ENCODE measurements at regions not wholly inside any gene's neighbourhood (a gene's known extent, or its start where the extent isn't known, plus 50 kb on each side); places are given as distances from the start of the nearest gene placed in this dataset.
A peak's percentile ranks its signal among the peaks of the same experiment; 100 is the strongest.

DNA sequence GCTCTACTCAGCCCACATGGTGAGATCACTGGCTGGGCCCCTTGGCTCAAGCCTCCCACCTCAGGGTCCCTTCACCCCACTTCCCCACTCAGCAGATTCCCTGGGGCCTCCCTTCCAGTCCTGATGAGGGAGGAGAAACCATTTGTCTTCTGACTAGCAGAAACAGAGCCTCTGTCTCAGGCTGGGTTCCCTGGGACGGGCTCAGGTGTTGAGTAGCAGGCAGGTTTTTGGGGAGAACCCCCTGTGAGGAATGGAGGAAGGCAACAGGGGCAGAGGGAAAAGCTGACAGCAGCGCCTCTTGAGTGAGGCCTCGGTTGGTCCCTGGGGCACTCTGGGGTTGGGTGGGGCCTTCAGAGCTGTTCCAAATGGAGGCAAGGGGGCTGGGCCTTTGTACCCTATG lies 452.2 kb downstream of the TSHZ3 start:
- Mint-ChIP-seq H3K27ac (peak overlapping the region; percentile 79), H3K36me3 (ENCODE audit: low read depth) (no peaks in the 10 kb centered on the region), H3K4me1 (peaks cover 37% of the 10 kb centered on the region), H3K27me3 (ENCODE audit: low read depth, poor library complexity) (no peaks in the 10 kb centered on the region), H3K4me3 (no peak overlapping the region), H3K9me3 (no peaks in the 10 kb centered on the region)
- TF ChIP-seq, protein P1, sequence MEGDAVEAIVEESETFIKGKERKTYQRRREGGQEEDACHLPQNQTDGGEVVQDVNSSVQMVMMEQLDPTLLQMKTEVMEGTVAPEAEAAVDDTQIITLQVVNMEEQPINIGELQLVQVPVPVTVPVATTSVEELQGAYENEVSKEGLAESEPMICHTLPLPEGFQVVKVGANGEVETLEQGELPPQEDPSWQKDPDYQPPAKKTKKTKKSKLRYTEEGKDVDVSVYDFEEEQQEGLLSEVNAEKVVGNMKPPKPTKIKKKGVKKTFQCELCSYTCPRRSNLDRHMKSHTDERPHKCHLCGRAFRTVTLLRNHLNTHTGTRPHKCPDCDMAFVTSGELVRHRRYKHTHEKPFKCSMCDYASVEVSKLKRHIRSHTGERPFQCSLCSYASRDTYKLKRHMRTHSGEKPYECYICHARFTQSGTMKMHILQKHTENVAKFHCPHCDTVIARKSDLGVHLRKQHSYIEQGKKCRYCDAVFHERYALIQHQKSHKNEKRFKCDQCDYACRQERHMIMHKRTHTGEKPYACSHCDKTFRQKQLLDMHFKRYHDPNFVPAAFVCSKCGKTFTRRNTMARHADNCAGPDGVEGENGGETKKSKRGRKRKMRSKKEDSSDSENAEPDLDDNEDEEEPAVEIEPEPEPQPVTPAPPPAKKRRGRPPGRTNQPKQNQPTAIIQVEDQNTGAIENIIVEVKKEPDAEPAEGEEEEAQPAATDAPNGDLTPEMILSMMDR (IDR thresholded peaks at IDR 0.05), result no peak
- DNase-seq, result no peak

DNA sequence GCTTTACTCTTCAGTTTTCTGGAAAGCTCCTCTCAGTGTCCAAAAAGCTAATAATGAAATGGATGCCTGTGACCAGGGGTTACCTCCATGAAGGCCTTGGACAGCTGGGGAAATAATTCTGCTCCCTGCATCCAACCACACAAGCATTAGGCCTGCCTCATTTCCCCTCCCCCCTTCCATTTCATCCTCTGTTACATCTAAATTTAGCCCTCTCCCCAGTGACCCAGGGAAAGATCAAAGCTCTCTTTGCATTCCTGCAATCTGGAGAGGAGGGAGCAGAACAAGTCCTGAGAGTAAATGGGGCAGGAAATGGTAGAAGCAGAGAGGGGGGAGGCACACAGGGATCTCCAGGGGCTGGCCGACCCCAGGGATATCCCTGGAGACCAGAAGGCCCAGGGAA lies 452.7 kb downstream of the TSHZ3 start:
- Mint-ChIP-seq H3K4me3 (peak overlapping the region; percentile 3), H3K36me3 (ENCODE audit: low read depth) (no peaks in the 10 kb centered on the region), H3K9me3 (no peaks in the 10 kb centered on the region), H3K27ac (peak overlapping the region; percentile 79), H3K27me3 (ENCODE audit: low read depth, poor library complexity) (no peaks in the 10 kb centered on the region), H3K4me1 (peaks cover 37% of the 10 kb centered on the region)
- DNase-seq, result no peak
- TF ChIP-seq, protein P1 (IDR thresholded peaks at IDR 0.05), result no peak

DNA sequence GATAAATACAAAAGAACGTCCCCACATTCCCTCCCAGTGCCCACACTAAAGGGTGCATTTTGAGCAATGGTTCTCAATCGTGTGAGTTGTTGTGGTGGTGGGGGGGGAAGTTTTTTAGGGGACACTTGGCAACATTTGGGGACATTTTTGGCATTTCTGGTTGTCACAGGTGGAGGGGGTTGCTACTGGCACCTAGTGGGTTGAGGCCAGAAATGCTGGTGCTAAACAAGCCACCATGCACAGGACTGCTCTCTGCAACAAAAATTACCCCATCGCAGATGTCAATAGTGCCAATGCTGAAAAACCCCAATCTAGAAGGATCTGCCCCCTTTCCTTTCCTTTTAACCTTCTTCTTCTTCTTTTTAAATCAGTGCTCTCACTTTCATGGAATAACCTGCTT lies 453.3 kb downstream of the TSHZ3 start:
- Mint-ChIP-seq H3K27me3 (ENCODE audit: low read depth, poor library complexity) (no peaks in the 10 kb centered on the region), H3K9me3 (no peaks in the 10 kb centered on the region), H3K36me3 (ENCODE audit: low read depth) (no peaks in the 10 kb centered on the region), H3K4me3 (no peak overlapping the region), H3K4me1 (peaks cover 37% of the 10 kb centered on the region), H3K27ac (peak overlapping the region; percentile 79)
- no peak for DNase-seq
- TF ChIP-seq, protein P1 (IDR thresholded peaks at IDR 0.05), result no peak

DNA sequence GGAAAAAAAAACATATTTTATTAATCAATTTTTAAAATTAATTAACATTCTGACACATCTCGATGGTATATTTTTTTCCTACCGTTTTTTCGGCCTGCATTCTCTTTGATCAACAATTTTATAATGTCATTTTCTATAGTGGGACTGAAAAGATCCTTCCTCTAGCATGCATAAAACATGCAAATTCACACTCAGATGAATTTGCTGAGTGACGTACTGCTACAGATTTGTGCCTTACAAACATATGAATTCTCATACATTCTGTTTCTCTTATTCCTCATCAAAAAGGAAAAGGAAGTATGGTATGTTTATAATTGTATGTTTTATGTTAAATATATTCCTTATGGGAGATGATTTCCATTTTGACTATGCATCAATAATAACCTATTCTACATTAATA lies 458.2 kb downstream of the TSHZ3 start:
- Mint-ChIP-seq H3K4me3 (no peak overlapping the region), H3K27me3 (ENCODE audit: low read depth, poor library complexity) (peaks cover 4% of the 10 kb centered on the region), H3K36me3 (ENCODE audit: low read depth) (no peaks in the 10 kb centered on the region), H3K9me3 (no peaks in the 10 kb centered on the region), H3K4me1 (peaks cover 16% of the 10 kb centered on the region), H3K27ac (no peak overlapping the region)
- no peak for DNase-seq
- TF ChIP-seq, protein P1 (IDR thresholded peaks at IDR 0.05), result no peak

DNA sequence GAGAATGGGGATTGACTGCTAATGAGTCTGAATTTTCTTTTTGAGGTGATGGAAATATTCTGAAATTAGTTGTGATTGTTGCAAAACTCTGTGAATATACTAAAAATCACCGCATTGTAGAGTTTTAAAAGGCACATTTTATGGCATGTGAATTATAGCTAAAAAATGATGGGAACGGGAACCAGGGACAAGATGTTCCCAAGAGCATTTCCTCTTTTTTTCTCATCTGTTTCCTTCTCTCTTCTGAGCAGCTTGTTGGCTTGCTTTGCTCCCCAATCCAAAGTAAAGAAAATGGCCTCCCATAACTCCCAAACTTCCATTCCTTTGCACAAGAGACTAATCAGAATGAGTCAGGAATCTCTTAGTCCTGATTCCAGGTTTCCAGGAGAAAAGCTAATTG lies 459.2 kb downstream of the TSHZ3 start:
- TF ChIP-seq, protein P1 (IDR thresholded peaks at IDR 0.05), result no peak
- H3K9me3 Mint-ChIP-seq, result no peaks in the 10 kb centered on the region
- H3K27me3 Mint-ChIP-seq (ENCODE audit: low read depth, poor library complexity), result peaks cover 4% of the 10 kb centered on the region
- DNase-seq, result no peak
- no peak overlapping the region for H3K27ac Mint-ChIP-seq
- H3K36me3 Mint-ChIP-seq (ENCODE audit: low read depth), result no peaks in the 10 kb centered on the region
- peaks cover 6% of the 10 kb centered on the region for H3K4me1 Mint-ChIP-seq
- H3K4me3 Mint-ChIP-seq, result no peak overlapping the region

DNA sequence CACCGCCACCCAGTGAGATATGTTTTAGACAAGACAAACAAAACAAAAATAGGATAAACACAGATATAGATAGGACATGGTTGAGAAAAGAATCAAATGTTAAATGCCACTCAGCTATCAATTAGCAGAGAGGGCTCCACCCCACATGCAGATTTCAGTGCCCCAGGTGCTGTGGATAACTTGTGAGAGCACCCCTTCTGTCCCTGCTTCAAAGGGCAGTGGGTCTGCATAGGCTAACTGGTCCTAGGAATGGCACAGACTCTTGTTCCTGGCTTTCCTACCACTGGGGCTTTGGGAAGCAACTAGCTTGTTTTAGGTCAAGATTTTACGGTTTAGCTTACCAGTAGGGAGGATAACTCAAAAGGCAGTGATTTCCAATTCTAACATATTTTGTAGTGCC lies 460.3 kb downstream of the TSHZ3 start:
- TF ChIP-seq, protein P1 (IDR thresholded peaks at IDR 0.05), result no peak
- Mint-ChIP-seq H3K36me3 (ENCODE audit: low read depth) (no peaks in the 10 kb centered on the region), H3K27me3 (ENCODE audit: low read depth, poor library complexity) (peaks cover 4% of the 10 kb centered on the region), H3K4me3 (no peak overlapping the region), H3K4me1 (peaks cover 6% of the 10 kb centered on the region), H3K9me3 (no peaks in the 10 kb centered on the region), H3K27ac (no peak overlapping the region)
- no peak for DNase-seq

Measured in nephron progenitor cell (in vitro differentiated cells).